Keratinocyte (primary cell): ENCODE measurements at regions not wholly inside any gene's neighbourhood (a gene's known extent, or its start where the extent isn't known, plus 50 kb on each side); places are given as distances from the start of the nearest gene placed in this dataset.

Source experiments
- EZH2 ChIP-seq: IDR thresholded peaks from one replicate; pipeline ENCODE4 v1.6.1; 2012; ENCODE audit warnings: inconsistent platforms, mild to moderate bottlenecking, low read length, moderate library complexity
- TF ChIP-seq, protein P1 (sequence below), 3 experiments: IDR thresholded peaks in 1 of 3; conservative IDR thresholded peaks in 1 of 3; optimal IDR thresholded peaks in 1 of 3; 2 replicates in 2 of 3; 3 replicates in 1 of 3; pipeline versions ENCODE3 to v1.5.1; 2011; ENCODE audit warnings: low read length in 3 of 3, mild to moderate bottlenecking in 3 of 3, moderate library complexity in 2 of 3, control low read depth in 1 of 3, inconsistent platforms in 1 of 3; ENCODE audit not compliant: insufficient read depth in 2 of 3; ENCODE audit errors: extremely low read depth in 1 of 3

DNA sequence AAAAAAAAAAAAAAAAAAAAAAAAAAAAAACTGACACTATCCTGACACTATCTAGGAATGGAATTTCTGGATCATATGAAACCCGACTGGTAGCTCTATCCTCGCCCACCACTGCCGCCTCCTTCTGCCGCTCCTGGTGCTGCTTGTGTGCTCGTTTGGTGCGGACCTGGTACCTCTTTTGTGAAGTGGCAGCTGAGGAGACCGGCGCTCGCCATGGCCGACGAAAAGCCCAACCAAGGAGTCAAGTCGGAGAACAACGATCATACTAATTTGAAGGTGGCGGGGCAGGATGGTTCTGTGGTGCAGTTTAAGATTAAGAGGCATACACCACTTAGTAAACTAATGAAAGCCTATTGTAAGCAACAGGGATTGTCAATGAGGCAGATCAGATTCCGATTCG lies 130.6 kb downstream of the SEPTIN14 start:
- TF ChIP-seq, protein P1, sequence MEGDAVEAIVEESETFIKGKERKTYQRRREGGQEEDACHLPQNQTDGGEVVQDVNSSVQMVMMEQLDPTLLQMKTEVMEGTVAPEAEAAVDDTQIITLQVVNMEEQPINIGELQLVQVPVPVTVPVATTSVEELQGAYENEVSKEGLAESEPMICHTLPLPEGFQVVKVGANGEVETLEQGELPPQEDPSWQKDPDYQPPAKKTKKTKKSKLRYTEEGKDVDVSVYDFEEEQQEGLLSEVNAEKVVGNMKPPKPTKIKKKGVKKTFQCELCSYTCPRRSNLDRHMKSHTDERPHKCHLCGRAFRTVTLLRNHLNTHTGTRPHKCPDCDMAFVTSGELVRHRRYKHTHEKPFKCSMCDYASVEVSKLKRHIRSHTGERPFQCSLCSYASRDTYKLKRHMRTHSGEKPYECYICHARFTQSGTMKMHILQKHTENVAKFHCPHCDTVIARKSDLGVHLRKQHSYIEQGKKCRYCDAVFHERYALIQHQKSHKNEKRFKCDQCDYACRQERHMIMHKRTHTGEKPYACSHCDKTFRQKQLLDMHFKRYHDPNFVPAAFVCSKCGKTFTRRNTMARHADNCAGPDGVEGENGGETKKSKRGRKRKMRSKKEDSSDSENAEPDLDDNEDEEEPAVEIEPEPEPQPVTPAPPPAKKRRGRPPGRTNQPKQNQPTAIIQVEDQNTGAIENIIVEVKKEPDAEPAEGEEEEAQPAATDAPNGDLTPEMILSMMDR (optimal IDR thresholded peaks at IDR 0.05 in 1 of 3, IDR thresholded peaks at IDR 0.05 in 1 of 3, conservative IDR thresholded peaks at IDR 0.05 in 1 of 3; ENCODE audit: extremely low read depth in 1 of 3, insufficient read depth in 2 of 3, low read length in 3 of 3) = no peak
- no peak for TF ChIP-seq EZH2
